ENCODE measurements at regions not wholly inside any gene's neighbourhood (a gene's known extent, or its start where the extent isn't known, plus 50 kb on each side); places are given as distances from the start of the nearest gene placed in this dataset.

- in situ Hi-C loops (cut with MboI), result no loop called here
- no peak overlapping the region for H3K4me2 ChIP-seq (ENCODE audit: unreplicated experiment)
- H2AFZ ChIP-seq, result no peak overlapping the region
- H3K9me3 ChIP-seq (ENCODE audit: low read depth), result no peaks in the 10 kb centered on the region
- no peak overlapping the region for H3K27ac ChIP-seq
- H3K9ac ChIP-seq, result no peak overlapping the region
- H3K4me1 ChIP-seq (ENCODE audit: insufficient read depth), result no peaks in the 10 kb centered on the region
- no peak for TF ChIP-seq EZH2phosphoT487 (IDR thresholded peaks at IDR 0.05; ENCODE audit: insufficient read depth, low read depth)
- TF ChIP-seq EZH2 (IDR thresholded peaks at IDR 0.05; ENCODE audit: insufficient read depth, poor library complexity, severe bottlenecking), result no peak
- no peaks in the 10 kb centered on the region for H3F3A ChIP-seq (ENCODE audit: insufficient read depth)
- no peak for DNase-seq
- H3K36me3 ChIP-seq (ENCODE audit: low read depth), result no peaks in the 10 kb centered on the region
- H3K79me2 ChIP-seq (ENCODE audit: insufficient read depth), result no peaks in the 10 kb centered on the region
- H4K20me1 ChIP-seq (ENCODE audit: insufficient read depth), result no peaks in the 10 kb centered on the region
- H3K27me3 ChIP-seq (replicated peaks; ENCODE audit: insufficient read depth), result 0 out of 2 replicates have a peak, but pooled peaks cover 3% of the 10 kb centered on the region
- H3K4me3 ChIP-seq, result no peak overlapping the region
- no peaks in the 10 kb centered on the region for H3K9me2 ChIP-seq (ENCODE audit: insufficient read depth)
- 65 to 69% methylated on average over 6 of the region's 6 CpGs for WGBS, 2 experiments (ENCODE audit: low coverage in 1 of 2, low lambda C conversion rate in 2 of 2, missing lambda C conversion rate in 2 of 2)
Observed at GRCh38 chr22:48378673-48379072, 1449.0 kb downstream of the BRD1 start.

GRCh38 chr22:48376936-48377712, 1450.5 kb downstream of the BRD1 start:
- H2AFZ ChIP-seq, result no peak overlapping the region
- no peak for DNase-seq
- no peaks in the 10 kb centered on the region for H3K9me3 ChIP-seq (ENCODE audit: low read depth)
- no peak overlapping the region for H3K27ac ChIP-seq
- no peak overlapping the region for H3K4me3 ChIP-seq
- no peaks in the 10 kb centered on the region for H3K36me3 ChIP-seq (ENCODE audit: low read depth)
- 44 to 50% methylated on average over 8 of the region's 8 CpGs for WGBS, 2 experiments (ENCODE audit: low coverage in 1 of 2, low lambda C conversion rate in 2 of 2, missing lambda C conversion rate in 2 of 2)
- no peak overlapping the region for H3K4me2 ChIP-seq (ENCODE audit: unreplicated experiment)
- H3F3A ChIP-seq (ENCODE audit: insufficient read depth), result no peaks in the 10 kb centered on the region
- no peaks in the 10 kb centered on the region for H3K4me1 ChIP-seq (ENCODE audit: insufficient read depth)
- no peaks in the 10 kb centered on the region for H4K20me1 ChIP-seq (ENCODE audit: insufficient read depth)
- 0 out of 2 replicates have a peak, but pooled peaks cover 3% of the 10 kb centered on the region for H3K27me3 ChIP-seq (replicated peaks; ENCODE audit: insufficient read depth)
- in situ Hi-C loops (cut with MboI), result no loop called here
- H3K79me2 ChIP-seq (ENCODE audit: insufficient read depth), result no peaks in the 10 kb centered on the region
- H3K9ac ChIP-seq, result no peak overlapping the region
- H3K9me2 ChIP-seq (ENCODE audit: insufficient read depth), result no peaks in the 10 kb centered on the region
- no peak for TF ChIP-seq EZH2phosphoT487 (IDR thresholded peaks at IDR 0.05; ENCODE audit: insufficient read depth, low read depth)
- TF ChIP-seq EZH2 (IDR thresholded peaks at IDR 0.05; ENCODE audit: insufficient read depth, poor library complexity, severe bottlenecking), result no peak

- no peaks in the 10 kb centered on the region for H4K20me1 ChIP-seq (ENCODE audit: insufficient read depth)
- 40 to 41% methylated on average over 8 of the region's 8 CpGs for WGBS, 2 experiments (ENCODE audit: low coverage in 1 of 2, low lambda C conversion rate in 2 of 2, missing lambda C conversion rate in 2 of 2)
Observed at GRCh38 chr22:48376428-48376827, 1451.2 kb downstream of the BRD1 start.

GRCh38 chr22:48373626-48374173, 1454.0 kb downstream of the BRD1 start:
- H3K9me3 ChIP-seq (ENCODE audit: low read depth), result no peaks in the 10 kb centered on the region
- no peaks in the 10 kb centered on the region for H3K9me2 ChIP-seq (ENCODE audit: insufficient read depth)
- no peak for DNase-seq

More at GRCh38 chr22:48376428-48376827, 1451.2 kb downstream of the BRD1 start:
- Histone ChIP-seq H3K4me2 (ENCODE audit: unreplicated experiment) (no peak overlapping the region), H3K4me1 (ENCODE audit: insufficient read depth) (no peaks in the 10 kb centered on the region), H3K36me3 (ENCODE audit: low read depth) (no peaks in the 10 kb centered on the region), H3F3A (ENCODE audit: insufficient read depth) (no peaks in the 10 kb centered on the region), H3K27ac (no peak overlapping the region), H3K9me2 (ENCODE audit: insufficient read depth) (no peaks in the 10 kb centered on the region), H3K4me3 (no peak overlapping the region), H2AFZ (no peak overlapping the region), H3K79me2 (ENCODE audit: insufficient read depth) (no peaks in the 10 kb centered on the region), H3K9me3 (ENCODE audit: low read depth) (no peaks in the 10 kb centered on the region), H3K27me3 (replicated peaks; ENCODE audit: insufficient read depth) (0 out of 2 replicates have a peak, but pooled peaks cover 3% of the 10 kb centered on the region), H3K9ac (no peak overlapping the region)
- no peak for TF ChIP-seq EZH2 (IDR thresholded peaks at IDR 0.05; ENCODE audit: insufficient read depth, poor library complexity, severe bottlenecking)
- no peak for TF ChIP-seq EZH2phosphoT487 (IDR thresholded peaks at IDR 0.05; ENCODE audit: insufficient read depth, low read depth)
- in situ Hi-C loops (cut with MboI), result no loop called here
- DNase-seq, result no peak

More at GRCh38 chr22:48373626-48374173, 1454.0 kb downstream of the BRD1 start:
- Histone ChIP-seq H3K36me3 (ENCODE audit: low read depth) (no peaks in the 10 kb centered on the region), H3K4me3 (no peak overlapping the region), H3K27me3 (replicated peaks; ENCODE audit: insufficient read depth) (0 out of 2 replicates have a peak, but pooled peaks cover 3% of the 10 kb centered on the region), H3K27ac (no peak overlapping the region), H3K9ac (no peak overlapping the region), H3K4me2 (ENCODE audit: unreplicated experiment) (no peak overlapping the region), H3K4me1 (ENCODE audit: insufficient read depth) (no peaks in the 10 kb centered on the region), H4K20me1 (ENCODE audit: insufficient read depth) (no peaks in the 10 kb centered on the region), H3F3A (ENCODE audit: insufficient read depth) (no peaks in the 10 kb centered on the region), H3K79me2 (ENCODE audit: insufficient read depth) (no peaks in the 10 kb centered on the region), H2AFZ (no peak overlapping the region)
- WGBS, 2 experiments (ENCODE audit: low coverage in 1 of 2, low lambda C conversion rate in 2 of 2, missing lambda C conversion rate in 2 of 2), result 44 to 49% methylated on average over 12 of the region's 12 CpGs
- TF ChIP-seq EZH2 (IDR thresholded peaks at IDR 0.05; ENCODE audit: insufficient read depth, poor library complexity, severe bottlenecking), result no peak
- no peak for TF ChIP-seq EZH2phosphoT487 (IDR thresholded peaks at IDR 0.05; ENCODE audit: insufficient read depth, low read depth)
- in situ Hi-C loops (cut with MboI), result no loop called here
